GM19463 (cell line): ENCODE measurements at regions not wholly inside any gene's neighbourhood (a gene's known extent, or its start where the extent isn't known, plus 50 kb on each side); places are given as distances from the start of the nearest gene placed in this dataset.

ENCODE experiments used
- ATAC-seq: cut with Tn5 transposase; IDR thresholded peaks from one replicate; pipeline ENCODE4 v1.9.1; 2021; ENCODE audit warnings: mild to moderate bottlenecking, moderate library complexity; ENCODE audit not compliant: unreplicated experiment

GRCh38 chr18:41378598-41378997, 576.4 kb upstream of the PIK3C3 start:
- ATAC-seq, result no peak

- ATAC-seq, result no peak
Measured at GRCh38 chr18:41373612-41374011, 581.4 kb upstream of the PIK3C3 start.

- no peak for ATAC-seq
Measured at GRCh38 chr18:41372046-41372665, 582.9 kb upstream of the PIK3C3 start.

- ATAC-seq, result no peak
Measured at GRCh38 chr18:41371156-41372045, 583.6 kb upstream of the PIK3C3 start.

GRCh38 chr18:41370740-41371139, 584.3 kb upstream of the PIK3C3 start:
- no peak for ATAC-seq

- ATAC-seq, result no peak
Measured at GRCh38 chr18:41357708-41358107, 597.3 kb upstream of the PIK3C3 start.

- no peak for ATAC-seq
Measured at GRCh38 chr18:41353777-41354528, 601.1 kb upstream of the PIK3C3 start.

- no peak for ATAC-seq
Measured at GRCh38 chr18:41351430-41351829, 603.6 kb upstream of the PIK3C3 start.

GRCh38 chr18:41347057-41347456, 608.0 kb upstream of the PIK3C3 start:
- ATAC-seq, result no peak

- ATAC-seq, result no peak
Measured at GRCh38 chr18:41343808-41344207, 611.2 kb upstream of the PIK3C3 start.

- no peak for ATAC-seq
Measured at GRCh38 chr18:41338341-41338740, 616.7 kb upstream of the PIK3C3 start.

GRCh38 chr18:41331661-41332060, 623.4 kb upstream of the PIK3C3 start:
- ATAC-seq, result no peak

GRCh38 chr18:41326311-41326710, 628.7 kb upstream of the PIK3C3 start:
- no peak for ATAC-seq

GRCh38 chr18:41324934-41325333, 630.1 kb upstream of the PIK3C3 start:
- ATAC-seq, result no peak

GRCh38 chr18:41324020-41324791, 630.8 kb upstream of the PIK3C3 start:
- no peak for ATAC-seq

GRCh38 chr18:41323044-41323443, 632.0 kb upstream of the PIK3C3 start:
- no peak for ATAC-seq

- no peak for ATAC-seq
Measured at GRCh38 chr18:41320100-41320499, 634.9 kb upstream of the PIK3C3 start.

GRCh38 chr18:41315134-41315533, 639.9 kb upstream of the PIK3C3 start:
- ATAC-seq, result no peak

- ATAC-seq, result no peak
Measured at GRCh38 chr18:41311571-41312547, 643.2 kb upstream of the PIK3C3 start.

GRCh38 chr18:41297740-41298139, 657.3 kb upstream of the PIK3C3 start:
- no peak for ATAC-seq
